WERI-Rb-1 (cell line): ENCODE measurements at regions not wholly inside any gene's neighbourhood (a gene's known extent, or its start where the extent isn't known, plus 50 kb on each side); places are given as distances from the start of the nearest gene placed in this dataset.

Experiments used
- DNase-seq: peaks from one replicate; pipeline ENCODE4 v3.0.0-alpha.2; 2020
- H3K27ac ChIP-seq: fragments of 250-450 bp; sonication (Bioruptor Pico); 2 replicates; pipeline ENCODE4 v1.5.1; 2020; ENCODE audit warnings: mild to moderate bottlenecking, moderate library complexity
- H3K27me3 ChIP-seq: fragments of 250-450 bp; sonication (Bioruptor Pico); 2 replicates; pipeline ENCODE4 v1.5.1; 2021; ENCODE audit warnings: mild to moderate bottlenecking, low read depth, moderate library complexity; ENCODE audit not compliant: insufficient read depth, severe bottlenecking
- H3K36me3 ChIP-seq: fragments of 250-450 bp; sonication (Bioruptor Pico); 2 replicates; pipeline ENCODE4 v1.5.1; 2020; ENCODE audit warnings: mild to moderate bottlenecking, moderate library complexity
- H3K4me3 ChIP-seq: 2 replicates; pipeline ENCODE4 v1.5.1; 2011; ENCODE audit warnings: low read depth, mild to moderate bottlenecking, control low read depth, low read length
- H3K9me3 ChIP-seq: fragments of 250-450 bp; sonication (Bioruptor Pico); 2 replicates; pipeline ENCODE4 v1.5.1; 2021; ENCODE audit warnings: mild to moderate bottlenecking, moderate library complexity; ENCODE audit not compliant: severe bottlenecking
- TF ChIP-seq, protein P1 (sequence below): IDR thresholded peaks from 2 replicates; pipeline ENCODE4 v1.5.1; 2011; ENCODE audit warnings: low read depth, mild to moderate bottlenecking, control low read depth, inconsistent platforms, low read length

DNA sequence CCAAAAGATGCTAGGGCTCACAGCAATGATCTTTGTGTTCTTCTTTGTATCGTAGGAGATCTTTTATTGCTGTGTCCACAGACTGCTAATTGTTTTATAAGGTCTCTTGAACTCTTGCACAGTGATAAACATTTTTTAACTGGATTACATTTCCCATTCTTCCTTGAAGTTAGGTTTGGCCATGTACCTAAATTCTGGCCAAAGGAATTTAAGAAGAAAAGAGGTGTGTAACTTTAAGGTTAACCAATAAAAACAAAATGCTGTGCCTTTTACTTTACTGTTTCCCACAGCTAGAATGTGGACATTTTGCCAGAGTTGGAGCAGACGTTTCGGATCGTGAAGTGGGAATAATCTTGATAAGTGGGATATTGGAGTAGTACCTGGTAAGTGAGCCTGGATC is 82.6 kb upstream of the GPC6 start:
- Histone ChIP-seq H3K27ac (no peak overlapping the region), H3K4me3 (no peak overlapping the region)
- TF ChIP-seq, protein P1, sequence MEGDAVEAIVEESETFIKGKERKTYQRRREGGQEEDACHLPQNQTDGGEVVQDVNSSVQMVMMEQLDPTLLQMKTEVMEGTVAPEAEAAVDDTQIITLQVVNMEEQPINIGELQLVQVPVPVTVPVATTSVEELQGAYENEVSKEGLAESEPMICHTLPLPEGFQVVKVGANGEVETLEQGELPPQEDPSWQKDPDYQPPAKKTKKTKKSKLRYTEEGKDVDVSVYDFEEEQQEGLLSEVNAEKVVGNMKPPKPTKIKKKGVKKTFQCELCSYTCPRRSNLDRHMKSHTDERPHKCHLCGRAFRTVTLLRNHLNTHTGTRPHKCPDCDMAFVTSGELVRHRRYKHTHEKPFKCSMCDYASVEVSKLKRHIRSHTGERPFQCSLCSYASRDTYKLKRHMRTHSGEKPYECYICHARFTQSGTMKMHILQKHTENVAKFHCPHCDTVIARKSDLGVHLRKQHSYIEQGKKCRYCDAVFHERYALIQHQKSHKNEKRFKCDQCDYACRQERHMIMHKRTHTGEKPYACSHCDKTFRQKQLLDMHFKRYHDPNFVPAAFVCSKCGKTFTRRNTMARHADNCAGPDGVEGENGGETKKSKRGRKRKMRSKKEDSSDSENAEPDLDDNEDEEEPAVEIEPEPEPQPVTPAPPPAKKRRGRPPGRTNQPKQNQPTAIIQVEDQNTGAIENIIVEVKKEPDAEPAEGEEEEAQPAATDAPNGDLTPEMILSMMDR: no peak

DNA sequence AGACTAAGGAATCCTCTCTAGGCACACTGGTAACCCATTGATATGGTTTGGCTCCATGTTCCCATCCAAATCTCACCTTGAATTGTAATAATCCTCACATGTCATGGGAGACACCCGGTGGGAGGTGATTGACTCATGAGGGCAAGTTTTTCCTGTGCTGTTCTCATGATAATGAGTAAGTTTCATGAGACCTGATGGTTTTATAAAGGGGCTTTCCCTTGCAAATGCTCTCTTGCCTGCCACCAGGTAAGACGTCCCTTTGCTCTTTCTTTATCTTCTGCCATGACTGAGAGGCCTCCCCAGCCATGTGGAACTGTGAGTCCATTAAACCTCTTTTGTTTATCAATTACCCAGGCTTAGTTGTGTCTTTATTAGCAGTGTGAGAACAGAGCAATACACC is 81.4 kb upstream of the GPC6 start:
- Histone ChIP-seq H3K27ac (no peak overlapping the region), H3K4me3 (no peak overlapping the region), H3K27me3 (no peaks in the 10 kb centered on the region), H3K36me3 (no peaks in the 10 kb centered on the region), H3K9me3 (no peaks in the 10 kb centered on the region)
- TF ChIP-seq, protein P1: no peak
- no peak for DNase-seq

More for the DNA sequence above, 82.6 kb upstream of the GPC6 start:
- no peaks in the 10 kb centered on the region for H3K36me3 ChIP-seq
- H3K9me3 ChIP-seq: no peaks in the 10 kb centered on the region
- no peak for DNase-seq
- no peaks in the 10 kb centered on the region for H3K27me3 ChIP-seq

DNA sequence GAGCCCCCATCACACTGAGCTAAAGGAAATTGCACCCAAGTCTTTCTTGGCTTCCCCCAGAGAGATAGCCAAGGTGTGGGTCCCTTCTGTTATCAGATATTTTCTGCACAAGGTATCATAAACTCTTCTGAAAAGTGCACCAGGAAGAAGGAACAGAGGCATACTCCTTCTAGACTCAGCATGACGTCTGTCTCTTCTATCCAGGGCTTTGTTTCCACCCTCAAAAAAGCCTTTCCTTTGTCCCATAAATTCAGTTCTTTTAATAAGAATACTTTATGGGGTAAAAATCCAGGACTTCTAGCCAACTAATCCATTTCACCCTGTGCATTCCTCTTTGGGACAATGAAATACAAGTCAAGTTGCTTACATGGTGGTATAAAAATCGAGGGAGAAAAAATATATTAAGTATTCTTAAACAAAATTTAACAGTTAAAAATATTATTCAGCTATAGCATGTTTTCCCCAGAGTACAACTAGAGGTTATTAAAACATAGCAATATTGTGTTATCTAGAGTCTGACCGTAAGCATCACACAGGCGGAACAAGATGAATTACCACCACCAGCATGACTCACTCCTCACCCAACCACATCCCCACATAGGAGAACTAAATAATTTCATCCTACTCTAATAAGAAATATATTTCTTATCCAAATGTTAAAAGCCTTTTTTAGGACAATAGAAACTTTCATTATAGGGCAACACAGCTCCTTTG is 79.9 kb upstream of the GPC6 start:
- no peak for DNase-seq
- Histone ChIP-seq H3K27ac (no peak overlapping the region), H3K9me3 (no peaks in the 10 kb centered on the region)

DNA sequence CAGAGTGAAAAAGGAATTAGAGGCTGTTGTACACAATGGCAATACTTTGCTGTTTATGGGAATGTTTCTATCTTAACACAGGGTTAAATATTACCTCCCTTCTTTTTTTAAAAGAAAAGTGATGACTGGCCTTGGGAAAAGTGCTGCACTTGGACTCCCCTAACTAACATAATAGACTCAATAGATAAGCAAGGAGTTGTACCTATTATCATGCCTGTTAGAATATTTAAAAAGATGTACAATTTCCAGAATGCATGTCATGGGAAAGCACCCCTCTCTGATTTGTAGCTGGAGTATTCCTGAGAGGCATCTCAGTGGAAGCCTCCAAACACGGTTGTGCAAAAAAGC is 79.3 kb upstream of the GPC6 start:
- Histone ChIP-seq H3K27ac (no peak overlapping the region), H3K9me3 (no peaks in the 10 kb centered on the region), H3K27me3 (no peaks in the 10 kb centered on the region), H3K4me3 (no peak overlapping the region), H3K36me3 (no peaks in the 10 kb centered on the region)
- no peak for DNase-seq
- TF ChIP-seq, protein P1: no peak

More for the DNA sequence above, 79.9 kb upstream of the GPC6 start:
- no peak overlapping the region for H3K4me3 ChIP-seq
- TF ChIP-seq, protein P1: no peak
- H3K27me3 ChIP-seq: no peaks in the 10 kb centered on the region
- no peaks in the 10 kb centered on the region for H3K36me3 ChIP-seq

DNA sequence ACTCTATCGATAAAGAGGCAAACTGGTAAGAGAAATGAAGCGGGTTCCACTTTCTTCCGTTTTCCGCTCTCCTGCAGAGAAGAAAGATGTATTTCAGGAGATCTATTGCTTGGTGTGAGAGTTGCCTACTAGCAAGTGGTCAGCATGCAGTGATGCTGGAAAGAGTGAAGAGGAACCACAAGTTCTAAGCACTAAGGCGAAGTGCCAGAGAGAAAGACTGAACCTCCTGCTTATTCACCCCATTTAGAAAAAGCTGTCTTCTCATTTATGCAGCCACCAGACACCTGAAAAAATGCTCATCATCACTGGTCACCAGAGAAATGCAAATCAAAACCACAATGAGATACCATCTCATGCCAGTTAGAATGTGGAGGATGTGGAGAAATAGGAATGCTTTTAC is 78.7 kb upstream of the GPC6 start:
- Histone ChIP-seq H3K27ac (no peak overlapping the region), H3K9me3 (no peaks in the 10 kb centered on the region), H3K4me3 (no peak overlapping the region), H3K36me3 (no peaks in the 10 kb centered on the region), H3K27me3 (no peaks in the 10 kb centered on the region)
- DNase-seq: no peak
- TF ChIP-seq, protein P1: no peak

DNA sequence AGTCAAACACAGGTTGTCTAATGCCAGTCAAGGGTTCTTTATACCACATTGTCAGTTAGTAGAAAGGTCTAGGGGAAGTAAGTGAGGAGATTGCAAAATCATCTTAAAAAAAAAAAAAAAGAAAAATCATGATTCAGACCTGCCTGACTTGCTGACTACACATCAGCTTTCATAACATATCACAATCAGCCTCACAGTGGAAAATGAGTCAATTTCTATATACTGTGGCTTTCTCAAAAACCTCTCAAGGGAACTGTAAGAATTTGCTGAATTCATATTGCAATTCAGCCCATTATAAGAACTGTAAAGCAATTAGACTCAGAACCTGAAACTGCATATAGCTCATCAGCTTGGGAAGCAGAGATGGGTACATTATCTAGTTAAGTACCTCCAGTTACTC is 75.3 kb upstream of the GPC6 start:
- Histone ChIP-seq H3K4me3 (no peak overlapping the region), H3K36me3 (no peaks in the 10 kb centered on the region), H3K9me3 (no peaks in the 10 kb centered on the region), H3K27me3 (no peaks in the 10 kb centered on the region), H3K27ac (no peak overlapping the region)
- DNase-seq: no peak
- TF ChIP-seq, protein P1: no peak
